GM03348 (cell line): ENCODE measurements at regions not wholly inside any gene's neighbourhood (a gene's known extent, or its start where the extent isn't known, plus 50 kb on each side); places are given as distances from the start of the nearest gene placed in this dataset.

ENCODE experiments used
- DNase-seq: peaks from one replicate; pipeline ENCODE4 v3.0.0; 2012; ENCODE audit warnings: low spot score

DNA sequence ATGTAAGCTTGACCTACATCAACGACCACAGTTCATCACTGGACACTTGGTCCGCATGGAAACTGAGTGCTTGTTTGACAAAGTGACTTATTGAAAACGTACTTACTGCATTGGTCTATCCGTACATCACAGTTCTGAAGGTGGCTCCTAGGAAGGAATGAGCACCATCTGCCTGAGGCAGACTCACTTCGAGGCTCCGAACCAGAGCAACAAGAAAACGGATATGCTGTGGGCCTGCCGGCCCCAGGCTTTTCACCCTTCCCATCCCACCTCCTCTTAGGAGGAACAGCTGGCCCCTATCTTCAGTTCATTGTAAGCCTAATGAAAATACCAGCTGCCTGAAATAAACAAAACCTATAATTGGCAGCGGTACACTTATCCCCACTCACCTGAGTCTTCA is 67.2 kb upstream of the TSLP start:
- DNase-seq: no peak

DNA sequence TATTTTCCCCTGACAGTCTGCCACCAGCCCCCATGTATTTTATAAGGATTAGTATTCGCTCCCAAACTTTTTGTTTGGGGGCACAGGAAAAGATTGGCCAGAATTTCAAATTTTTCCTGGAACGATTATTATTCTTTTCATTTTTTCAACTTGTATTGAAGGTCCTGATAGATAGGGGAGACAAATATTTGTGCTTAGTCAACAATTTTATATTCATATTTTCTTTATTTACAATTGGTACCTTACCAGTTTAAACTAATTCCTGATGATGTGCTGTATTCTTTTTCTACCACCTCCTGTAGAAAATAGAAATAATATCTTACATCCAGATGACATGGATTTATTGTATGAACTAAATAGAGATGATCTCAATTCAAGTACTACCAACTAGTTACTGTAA is 60.7 kb upstream of the TSLP start:
- DNase-seq: no peak

DNA sequence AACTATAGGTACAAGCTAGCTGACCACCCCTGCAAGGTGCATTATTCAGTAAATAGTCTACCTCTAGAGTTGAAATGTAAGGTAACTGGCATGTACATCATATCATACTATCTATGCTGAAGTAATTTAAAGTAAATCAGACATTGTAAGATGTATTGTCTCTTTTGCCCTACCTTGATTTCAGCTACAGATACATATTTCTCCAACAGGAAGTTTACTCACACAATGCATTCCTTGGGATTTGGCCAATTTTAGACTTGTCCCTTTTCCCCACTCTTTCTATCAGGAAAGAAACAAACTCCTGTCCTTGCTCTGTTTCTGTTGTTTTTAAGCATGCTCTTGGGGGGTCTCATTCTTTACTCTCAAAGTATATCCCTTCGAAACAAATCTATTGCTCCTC is 58.5 kb upstream of the TSLP start:
- DNase-seq: no peak

DNA sequence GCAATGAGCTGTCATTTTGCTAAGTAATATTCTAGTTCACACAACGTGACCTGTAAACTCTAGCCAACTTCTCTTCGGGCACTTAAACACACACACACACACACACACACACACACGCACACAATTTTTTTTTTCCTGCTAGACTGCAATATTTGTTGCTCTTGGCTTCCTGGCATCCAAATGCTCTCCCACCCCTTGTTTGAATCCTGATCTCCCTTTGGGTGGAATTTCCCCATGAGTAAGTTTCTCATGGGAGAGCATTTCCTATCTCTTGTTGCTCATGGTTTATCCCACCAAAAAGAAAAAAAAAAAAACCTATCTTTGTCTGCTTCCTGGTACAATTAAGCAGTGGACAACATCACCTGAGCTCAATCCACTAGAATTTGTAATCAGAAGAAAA is 54.7 kb upstream of the TSLP start:
- DNase-seq: no peak

DNA sequence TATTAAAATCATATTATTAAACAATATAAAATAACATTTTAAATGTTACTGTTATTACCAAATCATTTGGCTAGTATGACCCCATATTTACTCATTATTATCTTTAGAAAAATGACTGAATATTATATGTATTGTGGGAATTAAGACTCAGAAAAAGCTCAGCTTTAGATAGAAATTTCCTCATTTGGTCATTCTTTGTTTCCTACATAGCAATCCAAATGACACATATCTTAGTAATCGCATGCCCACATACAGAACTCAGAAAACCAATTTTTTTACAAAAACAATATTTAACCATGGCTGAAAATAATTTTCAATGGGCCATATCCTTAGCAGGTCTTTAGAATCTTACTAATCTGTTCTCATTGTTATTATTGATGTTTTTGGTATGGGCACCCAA is 53.8 kb upstream of the TSLP start:
- DNase-seq: no peak
